GM18868 (cell line): ENCODE measurements at regions not wholly inside any gene's neighbourhood (a gene's known extent, or its start where the extent isn't known, plus 50 kb on each side); places are given as distances from the start of the nearest gene placed in this dataset.
"Not testable (repeated sequence)": the region's sequence is repeated elsewhere in the genome, so short reads cannot be mapped to it uniquely, and the experiment has no call there.

ENCODE experiments used
- ATAC-seq: cut with Tn5 transposase; IDR thresholded peaks from one replicate; pipeline ENCODE4 v1.9.1; 2021; ENCODE audit warnings: mild to moderate bottlenecking, moderate library complexity; ENCODE audit not compliant: unreplicated experiment

GRCh38 chr7:119046068-119046467, 821.6 kb downstream of the ANKRD7 start:
- ATAC-seq: no peak

DNA sequence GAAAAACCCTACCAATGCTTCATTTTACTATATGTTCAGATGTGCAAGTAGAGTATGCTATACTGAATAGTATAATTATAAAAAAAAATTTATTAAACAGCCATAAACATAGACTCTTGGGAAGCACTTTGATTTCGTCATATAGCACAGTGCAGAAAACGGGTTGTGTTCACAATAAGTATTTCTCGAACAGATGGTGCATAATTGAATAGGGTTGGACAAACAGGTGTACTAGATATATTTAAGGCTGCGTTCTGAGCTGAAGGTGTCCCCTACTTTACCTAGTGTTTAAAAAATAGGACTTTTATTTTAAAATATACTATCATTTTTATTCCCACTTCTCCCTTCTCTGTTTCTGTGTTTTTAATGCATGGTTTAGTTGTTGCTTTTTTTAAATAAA, 841.5 kb downstream of the ANKRD7 start:
- ATAC-seq: no peak

- no peak for ATAC-seq
Measured at GRCh38 chr7:119086026-119086425, 861.5 kb downstream of the ANKRD7 start.

GRCh38 chr7:119090851-119091250, 866.3 kb downstream of the ANKRD7 start:
- no peak for ATAC-seq

DNA sequence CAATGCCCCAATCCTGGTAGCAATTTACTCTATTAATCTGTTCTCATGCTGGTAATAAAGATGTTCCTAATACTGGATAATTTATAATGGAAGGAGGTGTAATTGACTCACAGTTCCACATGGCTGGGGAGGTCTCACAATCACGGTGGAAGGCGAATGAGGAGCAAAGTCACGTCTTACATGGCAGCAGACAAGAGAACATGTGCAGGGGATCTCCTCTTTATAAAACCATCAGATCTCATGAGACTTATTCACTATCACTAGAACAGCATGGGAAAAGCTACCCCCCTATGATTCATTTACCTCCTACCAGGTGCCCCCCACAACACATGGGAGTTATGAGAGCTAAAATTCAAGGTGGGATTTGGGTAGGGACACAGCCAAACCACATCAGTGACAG, 872.2 kb downstream of the ANKRD7 start:
- ATAC-seq: no peak

DNA sequence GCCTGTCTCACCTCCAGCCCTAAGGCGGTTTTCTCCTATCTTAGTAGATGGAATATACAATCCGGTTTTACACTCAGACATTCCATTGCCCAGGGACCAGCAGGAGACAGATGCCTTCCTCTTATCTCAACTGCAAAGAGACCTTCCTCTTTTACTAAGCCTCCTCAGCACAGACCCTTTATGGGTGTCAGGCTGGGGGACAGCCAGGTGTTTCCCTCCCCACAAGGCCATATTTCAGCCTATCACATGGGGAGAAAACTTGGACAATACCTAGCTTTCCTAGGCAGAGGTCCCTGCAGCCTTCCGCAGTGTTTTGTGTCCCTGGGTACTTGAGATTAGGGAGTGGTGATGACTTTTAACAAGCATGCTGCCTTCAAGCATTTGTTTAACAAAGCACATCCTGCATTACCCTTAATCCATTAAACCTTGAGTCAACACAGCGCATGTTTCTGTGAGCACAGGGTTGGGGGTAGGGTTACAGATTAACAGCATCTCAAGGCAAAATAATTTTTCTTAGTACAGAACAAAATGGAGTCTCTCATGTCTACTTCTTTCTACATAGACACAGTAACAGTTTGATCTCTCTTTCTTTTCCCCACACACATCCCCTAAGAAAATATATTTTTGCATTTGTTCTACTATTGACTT, 876.2 kb downstream of the ANKRD7 start:
- not testable (repeated sequence) for ATAC-seq

DNA sequence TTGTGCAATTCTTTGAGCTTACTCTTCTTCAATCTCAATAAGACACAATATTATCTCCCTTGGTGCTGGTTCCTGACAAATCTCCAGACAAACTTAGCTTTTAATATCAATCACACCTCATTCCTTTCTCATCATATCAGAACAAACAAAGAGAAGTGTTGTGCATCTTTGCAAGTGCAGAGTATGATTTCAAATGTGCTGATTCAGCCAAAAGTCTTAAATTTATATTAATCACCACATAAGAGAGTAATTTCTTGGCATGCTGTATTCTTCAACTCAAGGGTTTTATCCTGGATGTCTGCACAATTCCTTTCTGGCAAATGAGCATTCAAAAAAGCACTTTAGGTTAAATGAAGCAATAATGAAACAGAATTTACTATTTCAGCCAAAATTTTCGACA, 877.8 kb downstream of the ANKRD7 start:
- ATAC-seq: no peak

DNA sequence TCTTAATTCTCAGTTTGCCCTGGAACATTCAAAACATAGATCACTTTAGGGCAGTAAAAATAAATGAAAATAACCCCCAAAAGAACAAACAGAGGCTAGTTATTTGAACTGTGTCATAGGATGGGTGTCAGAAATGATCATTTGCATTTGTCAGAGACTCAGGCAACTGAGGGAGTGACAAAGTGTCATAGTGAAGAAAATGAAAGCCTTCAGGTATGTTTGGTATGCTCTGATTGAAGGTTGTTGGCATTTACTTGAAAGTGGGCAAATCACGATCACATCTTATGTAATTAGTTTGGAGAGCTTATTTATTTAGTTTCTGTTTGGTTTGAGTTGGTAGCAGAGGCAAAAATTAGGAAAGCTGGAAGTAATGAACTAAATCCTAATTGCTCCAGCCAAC, 880.9 kb downstream of the ANKRD7 start:
- ATAC-seq: no peak

DNA sequence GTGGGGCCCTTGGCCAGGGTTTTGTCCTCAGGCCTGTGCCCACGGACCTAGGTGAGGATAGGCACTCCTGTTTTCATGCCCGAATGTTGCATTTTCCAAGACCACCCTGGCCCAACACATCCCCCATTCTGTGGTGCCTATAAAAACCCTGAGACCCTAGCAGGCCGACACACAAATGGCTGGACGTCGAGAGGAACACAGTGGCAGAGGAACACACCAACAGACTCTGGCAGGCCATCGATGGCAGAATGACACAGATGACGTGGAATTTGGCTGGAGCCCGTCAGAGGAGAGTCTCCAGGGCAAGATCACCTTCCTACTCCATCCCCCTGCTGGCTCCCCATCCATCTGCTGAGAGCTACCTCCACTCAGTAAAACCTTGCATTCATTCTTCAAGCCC, 898.8 kb downstream of the ANKRD7 start:
- ATAC-seq: no peak

DNA sequence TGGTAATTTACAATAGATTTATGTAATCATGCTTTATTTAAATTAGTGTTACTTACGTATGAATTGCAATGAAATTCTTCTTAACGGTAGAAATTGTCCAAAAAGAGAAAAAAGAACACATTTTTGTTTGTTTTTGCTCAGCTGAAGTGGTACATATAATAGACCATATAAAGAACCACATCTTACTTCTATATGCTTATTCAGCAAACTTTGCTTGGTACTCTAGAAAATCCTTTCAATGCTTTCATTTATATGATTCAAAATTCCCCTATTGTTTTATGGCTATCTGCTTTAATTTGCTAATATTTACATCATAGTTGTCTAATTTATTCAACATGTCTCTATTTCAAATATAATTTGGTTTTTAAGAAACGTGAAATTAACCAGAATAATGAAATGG, 903.2 kb downstream of the ANKRD7 start:
- no peak for ATAC-seq

DNA sequence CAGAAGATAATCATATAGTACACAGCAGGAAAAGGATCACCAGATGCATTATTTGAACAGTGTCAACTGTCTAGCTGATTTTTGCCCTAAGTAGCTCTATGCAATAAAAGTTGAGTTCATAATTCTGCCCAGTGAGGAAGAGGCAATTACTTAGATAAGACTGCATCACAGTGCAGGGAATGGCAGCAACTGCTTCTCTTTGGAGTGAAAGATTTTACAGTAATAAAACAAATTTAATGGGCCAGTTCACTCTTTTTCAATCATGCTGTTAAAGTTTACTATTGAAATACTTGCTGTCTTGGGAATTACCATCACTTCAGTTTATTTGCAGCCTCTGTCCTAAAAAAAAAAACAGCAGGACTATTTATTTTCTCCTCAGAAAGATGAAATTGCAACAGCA, 907.9 kb downstream of the ANKRD7 start:
- no peak for ATAC-seq

DNA sequence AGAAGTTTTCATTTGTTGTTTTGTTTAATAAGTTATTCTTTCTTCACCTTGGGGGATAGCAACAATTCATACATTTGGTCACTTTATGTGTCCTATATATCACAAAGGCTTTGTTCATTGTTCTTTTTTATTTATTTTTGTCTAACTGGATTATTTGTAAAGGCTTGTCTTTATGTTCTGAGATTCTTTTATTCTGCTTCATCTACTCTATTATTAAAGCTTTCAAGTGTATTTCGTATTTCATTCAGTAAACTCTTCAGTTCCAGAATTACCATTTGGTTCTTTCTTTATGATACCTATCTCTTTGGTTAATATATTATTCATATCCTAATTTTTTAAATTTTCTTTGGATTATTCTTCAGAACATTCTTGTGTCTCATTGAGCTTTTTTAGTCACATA, 942.9 kb downstream of the ANKRD7 start:
- no peak for ATAC-seq

DNA sequence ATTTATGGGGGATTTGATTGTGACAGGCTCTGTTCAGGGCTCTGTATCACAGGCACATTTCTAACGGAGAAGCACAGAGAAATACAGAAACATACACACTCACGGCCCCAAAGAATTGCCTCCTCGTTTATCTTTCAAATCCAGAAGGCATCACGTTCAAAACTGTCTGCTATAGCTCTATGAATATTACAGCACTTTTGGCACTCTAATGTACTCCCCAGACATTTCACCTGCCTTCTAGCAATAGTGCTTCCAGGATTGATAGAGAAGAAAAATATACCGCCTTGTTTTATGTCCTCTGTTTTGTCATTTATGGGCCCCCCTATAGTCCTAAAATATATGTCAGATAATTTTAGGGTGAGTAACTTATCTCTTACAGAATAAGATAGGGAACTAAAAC, 947.5 kb downstream of the ANKRD7 start:
- ATAC-seq: no peak

DNA sequence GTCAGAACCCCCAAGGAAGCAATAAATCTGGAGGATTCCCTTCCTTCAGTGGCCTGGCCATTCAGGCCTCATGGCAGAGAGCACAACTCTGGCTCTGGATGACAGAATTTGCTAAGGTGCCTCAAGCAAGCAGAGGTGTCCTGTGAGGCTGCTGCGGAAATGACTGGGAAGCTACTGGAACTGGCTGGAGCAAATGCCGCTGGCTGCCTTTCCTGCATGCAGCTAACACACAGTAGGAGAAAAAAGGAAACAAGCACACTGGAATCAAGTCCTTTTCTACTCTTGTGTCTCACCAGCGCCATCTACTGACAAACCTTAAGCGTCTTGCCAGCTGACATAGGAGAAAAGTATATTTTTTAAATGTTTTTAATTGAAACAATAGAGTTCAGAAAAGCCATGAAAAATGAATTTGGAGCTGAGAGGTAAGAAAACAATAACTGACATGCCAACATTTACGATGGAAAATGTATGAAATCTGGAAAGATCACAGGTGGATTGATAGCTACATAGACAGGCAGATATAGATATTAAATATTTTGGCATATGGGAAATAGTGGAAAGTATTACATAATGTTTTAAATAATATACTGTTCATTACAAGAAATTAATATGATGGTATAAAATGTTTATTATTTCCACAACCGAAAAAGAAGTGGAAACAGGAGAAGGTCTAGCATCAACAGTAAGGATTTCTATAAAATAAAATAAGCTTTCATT, 951.6 kb downstream of the ANKRD7 start:
- peak; percentile 89 for ATAC-seq

DNA sequence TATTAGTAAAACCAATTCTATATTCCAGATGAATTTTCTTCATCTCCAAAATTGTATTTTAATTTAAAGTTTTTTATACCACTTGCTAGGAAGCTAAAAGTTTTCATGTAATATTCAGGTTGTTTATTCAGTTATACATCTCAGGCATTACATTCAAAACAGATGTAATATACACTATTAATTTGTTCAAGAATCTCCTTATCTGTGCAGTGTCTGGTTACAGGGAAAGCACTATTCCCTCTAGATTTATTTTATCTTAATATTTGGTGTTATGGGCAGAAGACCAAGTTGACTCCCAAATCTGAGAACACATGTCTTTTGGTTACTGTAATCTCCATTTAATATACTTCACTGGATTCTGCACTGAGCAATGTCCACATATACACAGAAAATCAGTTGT, 953.4 kb downstream of the ANKRD7 start:
- ATAC-seq: no peak

DNA sequence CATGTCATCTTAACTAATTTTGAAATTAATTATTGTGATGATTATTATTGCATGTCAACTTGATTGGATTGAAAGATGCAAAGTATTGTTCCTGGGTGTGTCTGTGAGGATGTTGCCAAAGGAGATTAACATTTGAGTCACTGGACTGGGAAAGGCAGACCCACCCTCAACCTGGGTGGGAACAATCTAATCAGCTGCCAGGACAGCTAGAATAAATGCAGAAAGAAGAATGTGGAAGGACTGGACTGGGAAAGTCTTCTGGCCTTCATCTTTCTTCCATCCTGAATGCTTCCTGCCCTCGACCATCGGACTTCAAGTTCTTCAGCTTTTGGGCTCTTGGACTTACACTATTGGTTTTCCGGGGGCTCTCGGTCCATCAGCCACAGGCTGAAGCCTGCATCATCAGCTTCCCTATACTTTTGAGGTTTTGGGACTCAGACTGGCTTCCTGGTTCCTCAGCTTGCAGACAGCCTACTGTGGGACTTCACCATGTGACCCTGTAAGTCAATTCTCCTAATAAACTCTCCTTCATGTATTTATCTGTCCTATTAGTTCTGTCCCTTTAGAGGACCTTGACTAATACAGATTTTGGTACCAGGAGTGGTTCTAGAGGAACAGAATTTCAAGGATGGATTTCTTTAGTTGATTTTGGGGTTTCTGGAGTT, 959.8 kb downstream of the ANKRD7 start:
- ATAC-seq: no peak

DNA sequence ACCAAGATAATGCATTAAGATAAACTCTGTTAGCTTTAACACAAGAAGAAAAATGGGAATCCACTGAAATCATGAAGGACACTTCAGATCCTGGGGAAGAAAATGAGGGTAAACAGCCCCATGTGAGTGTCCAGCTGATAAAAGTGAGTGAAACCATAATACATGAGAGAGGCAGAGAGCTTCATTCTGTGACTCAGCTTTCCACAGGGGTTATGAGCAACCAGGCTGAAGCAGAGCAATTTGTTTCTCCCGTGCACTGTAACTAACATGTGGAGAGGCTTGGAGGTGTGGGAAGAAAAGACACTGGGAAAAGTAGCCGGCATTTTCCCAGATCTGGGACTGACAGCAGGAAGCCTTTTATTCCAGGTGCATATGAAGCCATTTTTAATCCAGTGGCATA, 971.7 kb downstream of the ANKRD7 start:
- no peak for ATAC-seq

DNA sequence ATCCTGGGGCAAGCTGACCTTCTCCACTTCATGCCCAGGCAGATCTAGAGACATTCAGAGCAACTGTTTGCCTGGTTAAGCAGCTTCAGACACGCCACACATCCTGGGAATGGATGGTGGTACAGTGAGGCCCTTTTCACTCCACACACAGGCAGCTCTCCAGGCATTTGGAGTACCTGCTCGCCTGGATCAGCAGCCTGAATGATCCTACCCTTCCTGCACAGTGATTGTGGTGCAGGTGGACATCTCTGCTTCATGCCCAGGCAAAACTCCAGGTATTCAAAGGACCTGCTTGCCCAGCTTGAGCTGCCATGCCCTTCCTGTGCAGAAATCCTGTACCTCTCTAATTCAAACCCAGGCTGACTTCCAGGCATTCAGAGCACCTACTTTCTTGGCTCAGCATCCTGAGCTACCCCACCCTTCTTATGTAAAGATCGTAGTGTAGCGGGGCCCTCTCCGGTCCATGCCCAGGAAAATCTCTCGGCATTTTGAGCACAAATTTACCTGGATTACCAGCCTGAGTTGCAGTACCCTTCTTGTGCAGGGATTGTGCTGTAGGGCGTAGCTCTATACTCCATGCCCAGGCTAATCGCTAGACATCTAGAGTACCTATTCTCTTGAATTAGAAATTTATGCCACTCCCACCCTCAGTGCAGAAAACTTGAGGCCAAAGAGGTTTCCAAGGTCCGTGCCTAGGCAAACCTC, 972.8 kb downstream of the ANKRD7 start:
- ATAC-seq: no peak

- ATAC-seq: peak; percentile 98
Measured at GRCh38 chr7:119197877-119198527, 973.5 kb downstream of the ANKRD7 start.

GRCh38 chr7:119219663-119220062, 995.2 kb downstream of the ANKRD7 start:
- ATAC-seq: no peak

GRCh38 chr7:119223930-119224329, 999.4 kb downstream of the ANKRD7 start:
- no peak for ATAC-seq
